CD8-positive, alpha-beta memory T cell (primary cell): ENCODE measurements at regions not wholly inside any gene's neighbourhood (a gene's known extent, or its start where the extent isn't known, plus 50 kb on each side); places are given as distances from the start of the nearest gene placed in this dataset.

Experiments
- CTCF ChIA-PET: fragments of 350-600 bp; sonication (Branson Sonifier 250); formaldehyde crosslinking; loops from one replicate; lab custom pipeline; 2021; ENCODE audit warnings: antibody characterized with exemption; lab: Charles Lee
- POLR2A ChIA-PET: fragments of 350-600 bp; sonication (Branson Sonifier 250); formaldehyde crosslinking; loops from one replicate; lab custom pipeline; 2021; ENCODE audit warnings: antibody characterized with exemption; lab: Charles Lee
- DNase-seq, 5 donors: peaks; one replicate each; pipeline versions ENCODE4 v3.0.0 to v3.0.0-alpha.2; 2020 to 2022; ENCODE audit warnings: mixed read lengths in 1 of 5
- H3K27ac ChIP-seq: one replicate; pipeline ENCODE4 v1.7.0; 2013; ENCODE audit warnings: low read depth, mild to moderate bottlenecking, low read length, moderate library complexity
- H3K27me3 ChIP-seq: 2 replicates; pipeline ENCODE4 v1.7.0; 2013; ENCODE audit warnings: low read length, mild to moderate bottlenecking; ENCODE audit not compliant: insufficient read depth, poor library complexity, severe bottlenecking
- H3K36me3 ChIP-seq: 2 replicates; pipeline ENCODE4 v1.7.0; 2013; ENCODE audit warnings: mild to moderate bottlenecking, low read length, moderate library complexity; ENCODE audit not compliant: insufficient read depth
- H3K4me1 ChIP-seq: 2 replicates; pipeline ENCODE4 v1.7.0; 2013; ENCODE audit warnings: mild to moderate bottlenecking, low read length, moderate library complexity; ENCODE audit not compliant: insufficient read depth
- H3K4me3 ChIP-seq: 2 replicates; pipeline ENCODE4 v1.7.0; 2013; ENCODE audit warnings: mild to moderate bottlenecking, low read length
- H3K9me3 ChIP-seq: 2 replicates; pipeline ENCODE4 v1.7.0; 2013; ENCODE audit warnings: mild to moderate bottlenecking, low read length
- H3K27ac Mint-ChIP-seq, 8 donors: one replicate each; pipeline ENCODE4 v1.8.0; 2020 to 2021; ENCODE audit warnings: mixed read lengths in 8 of 8, mild to moderate bottlenecking in 6 of 8, inconsistent platforms in 3 of 8, moderate library complexity in 3 of 8
- H3K27me3 Mint-ChIP-seq, 2 donors: one replicate each; pipeline ENCODE4 v1.8.0; 2020 to 2021; ENCODE audit warnings: mixed read lengths in 2 of 2, mild to moderate bottlenecking in 1 of 2, moderate library complexity in 1 of 2
- H3K36me3 Mint-ChIP-seq, 3 donors: one replicate each; pipeline ENCODE4 v1.8.0; 2020 to 2021; ENCODE audit warnings: mixed read lengths in 3 of 3, inconsistent platforms in 1 of 3, mild to moderate bottlenecking in 1 of 3
- H3K4me1 Mint-ChIP-seq, 3 donors: one replicate each; pipeline ENCODE4 v1.8.0; 2020 to 2021; ENCODE audit warnings: mixed read lengths in 3 of 3, inconsistent platforms in 1 of 3, mild to moderate bottlenecking in 1 of 3
- H3K4me3 Mint-ChIP-seq, 7 donors: one replicate each; pipeline ENCODE4 v1.8.0; 2020 to 2021; ENCODE audit warnings: mixed read lengths in 7 of 7, mild to moderate bottlenecking in 6 of 7, moderate library complexity in 4 of 7, inconsistent platforms in 2 of 7
- H3K9me3 Mint-ChIP-seq, 5 donors: one replicate each; pipeline ENCODE4 v1.8.0; 2020 to 2022; ENCODE audit warnings: mixed read lengths in 5 of 5, mild to moderate bottlenecking in 3 of 5, moderate library complexity in 2 of 5, inconsistent platforms in 1 of 5

DNA sequence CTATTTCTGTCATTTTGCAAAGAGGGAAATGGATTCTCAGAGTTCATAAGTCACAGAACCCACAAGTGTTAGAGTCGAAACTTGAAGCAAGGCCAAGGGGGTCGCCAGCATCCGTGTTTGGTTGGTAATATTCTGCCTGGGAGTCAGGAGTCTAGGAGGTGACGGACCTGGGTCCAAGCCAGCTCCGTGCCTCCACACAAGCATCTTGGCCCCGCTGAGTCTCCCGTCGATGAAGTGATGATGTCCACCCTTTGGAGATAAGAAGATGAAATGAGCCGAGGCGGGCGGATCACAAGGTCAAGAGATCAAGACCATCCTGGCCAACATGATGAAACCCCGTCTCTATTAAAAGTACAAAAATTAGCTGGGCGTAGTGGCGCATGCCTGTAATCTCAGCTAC, 53.2 kb upstream of the TNRC6C start:
- Histone ChIP-seq H3K4me1 (no peaks in the 10 kb centered on the region), H3K27me3 (peaks cover 6% of the 10 kb centered on the region), H3K4me3 (no peak overlapping the region), H3K36me3 (no peaks in the 10 kb centered on the region), H3K9me3 (no peaks in the 10 kb centered on the region), H3K27ac (no peak overlapping the region)
- Mint-ChIP-seq H3K4me1 (peaks cover 0 to 3% (median 0%) of the 10 kb centered on the region in 3 donors), H3K27ac (peak overlapping the region in 1 of 8 donors; percentile 32), H3K4me3 (no peak overlapping the region), H3K9me3 (no peaks in the 10 kb centered on the region), H3K27me3 (peaks cover 3 to 8% of the 10 kb centered on the region in 2 donors), H3K36me3 (peaks cover 0 to 3% (median 0%) of the 10 kb centered on the region in 3 donors)
- ChIA-PET POLR2A (interaction anchor here (0.7 kb wide), 1 partner anchor 24 kb away, joined by 3 read pairs; no protein-coding TSS in a partner anchor), CTCF (interaction anchor here (0.7 kb wide), 1 partner anchor 36 kb away, joined by 3 read pairs; no protein-coding TSS in a partner anchor)
- DNase-seq, result peak in 1 of 5 donors; percentile 1

DNA sequence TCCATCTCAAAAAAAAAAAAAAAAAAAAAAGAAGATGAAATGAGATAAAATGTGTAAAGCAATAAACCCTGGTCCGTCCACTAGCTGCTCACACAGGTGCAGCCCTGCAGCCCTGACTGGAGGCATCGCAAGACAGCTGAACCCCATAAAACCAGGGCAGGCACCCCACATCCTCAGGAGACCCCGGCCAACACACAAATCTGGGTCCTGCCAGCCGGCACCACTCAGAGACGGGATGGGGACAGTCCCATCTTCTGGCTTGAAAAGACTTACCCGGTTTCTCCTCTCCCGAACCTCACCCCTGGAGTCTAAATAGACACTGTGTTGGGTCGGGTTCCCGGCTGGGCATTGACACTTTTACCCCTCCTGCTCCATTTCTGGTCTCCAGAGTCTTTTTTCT, 52.7 kb upstream of the TNRC6C start:
- no peak overlapping the region for H3K4me3 ChIP-seq
- Mint-ChIP-seq H3K36me3 (peaks cover 0 to 8% (median 0%) of the 10 kb centered on the region in 3 donors), H3K4me1 (no peaks in the 10 kb centered on the region), H3K4me3 (no peak overlapping the region), H3K27me3 (peaks cover 3 to 11% of the 10 kb centered on the region in 2 donors), H3K9me3 (no peaks in the 10 kb centered on the region), H3K27ac (no peak overlapping the region)
- no peaks in the 10 kb centered on the region for H3K36me3 ChIP-seq
- POLR2A ChIA-PET, result interaction anchor here (0.7 kb wide), 1 partner anchor 25 kb away, joined by 3 read pairs; no protein-coding TSS in a partner anchor
- H3K9me3 ChIP-seq, result no peaks in the 10 kb centered on the region
- H3K27ac ChIP-seq, result no peak overlapping the region
- H3K27me3 ChIP-seq, result peaks cover 6% of the 10 kb centered on the region
- peak in 1 of 5 donors; percentile 38 for DNase-seq
- CTCF ChIA-PET, result no interaction called here
- H3K4me1 ChIP-seq, result no peaks in the 10 kb centered on the region

DNA sequence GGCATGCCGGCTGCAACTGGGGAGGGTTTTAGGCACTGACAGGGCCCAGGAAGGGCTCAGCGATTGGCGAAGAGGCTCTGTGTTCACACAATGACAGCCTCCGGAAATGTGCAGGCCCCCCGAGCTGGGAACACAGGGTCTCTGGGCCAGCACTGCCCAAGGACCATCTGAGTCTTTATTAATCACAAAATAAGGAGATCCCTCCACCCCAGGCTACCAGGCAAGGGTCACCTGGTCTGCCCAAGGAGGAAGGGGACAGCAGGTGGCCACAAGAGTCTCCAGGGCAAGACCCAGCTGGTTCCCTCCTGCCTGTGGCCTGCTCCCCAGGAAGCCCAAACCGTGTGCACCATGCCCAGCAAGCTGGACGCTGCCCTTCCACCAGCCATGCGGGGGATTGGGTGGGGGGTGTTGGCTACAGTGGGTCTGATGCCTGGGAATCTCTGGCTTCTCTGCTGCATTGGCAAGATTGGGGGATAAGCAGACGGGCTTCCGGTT, 52.1 kb upstream of the TNRC6C start:
- Histone ChIP-seq H3K27ac (no peak overlapping the region), H3K36me3 (no peaks in the 10 kb centered on the region), H3K27me3 (peaks cover 6% of the 10 kb centered on the region), H3K9me3 (no peaks in the 10 kb centered on the region), H3K4me3 (no peak overlapping the region), H3K4me1 (no peaks in the 10 kb centered on the region)
- POLR2A ChIA-PET, result no interaction called here
- Mint-ChIP-seq H3K27ac (no peak overlapping the region), H3K4me1 (no peaks in the 10 kb centered on the region), H3K4me3 (no peak overlapping the region), H3K9me3 (no peaks in the 10 kb centered on the region), H3K36me3 (peaks cover 0 to 10% (median 0%) of the 10 kb centered on the region in 3 donors), H3K27me3 (peaks cover 3 to 11% of the 10 kb centered on the region in 2 donors)
- DNase-seq, result peak in 1 of 5 donors; percentile 42
- CTCF ChIA-PET, result no interaction called here

DNA sequence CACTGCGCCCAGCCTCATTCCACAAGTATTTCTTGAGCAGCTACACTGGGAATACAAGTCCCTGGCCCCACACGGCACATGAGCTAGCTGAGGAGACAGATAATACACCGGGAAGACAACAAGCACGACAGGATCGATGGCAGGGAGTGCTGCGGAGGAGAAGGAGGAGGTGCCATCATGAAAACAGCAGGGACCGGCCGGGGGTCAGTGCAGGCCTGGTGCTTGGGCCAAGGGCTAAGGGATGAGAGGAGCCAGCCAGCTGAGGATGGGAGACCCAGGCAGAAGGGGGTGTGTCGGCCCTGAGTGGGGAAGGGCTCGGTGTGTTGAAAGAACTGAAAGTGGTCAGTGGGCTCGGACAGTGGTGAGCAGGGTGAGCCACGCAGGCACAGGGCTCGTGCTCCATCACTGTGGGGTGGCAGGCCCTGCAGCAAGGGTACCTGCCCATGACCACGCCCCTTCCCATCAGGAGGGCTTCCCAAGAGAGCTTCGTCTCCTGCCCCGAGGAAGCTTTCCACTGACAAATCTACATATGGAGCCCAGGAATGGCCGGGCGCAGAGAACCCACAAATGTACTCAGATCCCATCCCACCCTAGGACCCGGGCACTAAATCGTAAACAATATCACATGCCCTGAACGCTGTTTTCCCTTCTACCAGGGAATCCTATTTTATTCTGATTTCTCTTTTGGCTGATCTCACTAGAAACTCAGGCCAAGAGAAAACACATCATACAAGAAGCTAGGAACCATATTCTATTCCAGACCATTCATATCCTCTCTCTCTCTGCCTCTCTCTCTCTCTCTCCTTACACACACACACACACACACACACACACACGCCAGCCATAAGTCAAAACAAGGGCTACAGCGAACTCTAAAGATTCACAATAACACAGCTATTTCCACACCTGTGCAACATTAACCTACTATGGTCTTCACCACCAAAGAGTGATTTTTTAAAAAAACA, 50.7 kb upstream of the TNRC6C start:
- peaks cover 6% of the 10 kb centered on the region for H3K27me3 ChIP-seq
- POLR2A ChIA-PET, result no interaction called here
- H3K9me3 ChIP-seq, result no peaks in the 10 kb centered on the region
- CTCF ChIA-PET, result no interaction called here
- no peaks in the 10 kb centered on the region for H3K36me3 ChIP-seq
- H3K4me1 ChIP-seq, result no peaks in the 10 kb centered on the region
- peak overlapping the region in 1 of 8 donors; percentile 38 for H3K27ac Mint-ChIP-seq
- no peak overlapping the region for H3K27ac ChIP-seq
- no peaks in the 10 kb centered on the region for H3K9me3 Mint-ChIP-seq
- no peaks in the 10 kb centered on the region for H3K4me1 Mint-ChIP-seq
- H3K36me3 Mint-ChIP-seq, result peaks cover 0 to 14% (median 0%) of the 10 kb centered on the region in 3 donors
- H3K27me3 Mint-ChIP-seq, result peaks cover 10 to 12% of the 10 kb centered on the region in 2 donors
- H3K4me3 ChIP-seq, result no peak overlapping the region
- no peak for DNase-seq
- no peak overlapping the region for H3K4me3 Mint-ChIP-seq

DNA sequence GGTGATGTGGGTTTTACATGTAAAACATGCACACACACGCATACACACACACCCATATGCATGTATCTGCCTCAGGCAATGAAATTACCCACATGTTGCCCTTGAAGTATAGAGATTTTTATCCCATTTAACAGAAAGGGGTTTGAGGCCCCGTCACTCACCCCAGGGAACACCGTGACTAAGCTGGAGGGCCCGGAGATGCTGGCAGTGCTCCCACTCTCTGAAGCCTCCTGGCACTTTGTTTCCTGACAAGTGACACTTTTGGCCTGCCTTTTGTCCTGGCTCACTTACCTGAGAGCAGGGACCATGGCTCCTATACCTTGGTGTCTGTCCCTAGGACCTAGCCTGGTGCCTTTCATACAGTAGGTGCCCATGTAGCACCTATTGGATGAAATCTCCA, 50.0 kb upstream of the TNRC6C start:
- Histone ChIP-seq H3K27ac (no peak overlapping the region), H3K27me3 (peaks cover 6% of the 10 kb centered on the region), H3K36me3 (no peaks in the 10 kb centered on the region), H3K9me3 (no peaks in the 10 kb centered on the region), H3K4me1 (no peaks in the 10 kb centered on the region), H3K4me3 (no peak overlapping the region)
- no peaks in the 10 kb centered on the region for H3K4me1 Mint-ChIP-seq
- peak overlapping the region in 1 of 8 donors; percentile 5 for H3K27ac Mint-ChIP-seq
- peaks cover 0 to 14% (median 0%) of the 10 kb centered on the region in 3 donors for H3K36me3 Mint-ChIP-seq
- DNase-seq, result peak in 1 of 5 donors; percentile 8
- no peak overlapping the region for H3K4me3 Mint-ChIP-seq
- CTCF ChIA-PET, result no interaction called here
- no peaks in the 10 kb centered on the region for H3K9me3 Mint-ChIP-seq
- POLR2A ChIA-PET, result no interaction called here
- peaks cover 10 to 12% of the 10 kb centered on the region in 2 donors for H3K27me3 Mint-ChIP-seq
